ENCODE measurements at regions not wholly inside any gene's neighbourhood (a gene's known extent, or its start where the extent isn't known, plus 50 kb on each side); places are given as distances from the start of the nearest gene placed in this dataset.

DNA sequence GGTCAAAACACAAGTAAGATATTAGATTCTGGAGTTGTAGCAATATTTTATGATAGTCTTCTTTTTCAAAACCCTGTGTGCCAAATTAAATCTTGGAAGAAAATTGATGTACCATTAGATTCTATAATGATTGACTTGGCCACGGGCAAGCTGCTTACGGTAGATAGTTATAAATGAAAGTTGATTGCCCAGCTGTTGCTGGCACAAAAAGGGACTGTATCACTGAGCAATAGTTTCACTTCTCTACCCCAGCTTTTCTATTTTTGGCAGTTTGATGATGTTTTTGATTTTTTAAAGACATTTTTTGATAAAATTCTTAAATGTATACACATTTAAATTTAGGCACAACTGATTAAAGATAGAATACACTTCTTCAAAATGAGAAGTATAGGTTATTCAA, 333.3 kb downstream of the TRAM1L1 start:
- TF ChIP-seq, protein P1, sequence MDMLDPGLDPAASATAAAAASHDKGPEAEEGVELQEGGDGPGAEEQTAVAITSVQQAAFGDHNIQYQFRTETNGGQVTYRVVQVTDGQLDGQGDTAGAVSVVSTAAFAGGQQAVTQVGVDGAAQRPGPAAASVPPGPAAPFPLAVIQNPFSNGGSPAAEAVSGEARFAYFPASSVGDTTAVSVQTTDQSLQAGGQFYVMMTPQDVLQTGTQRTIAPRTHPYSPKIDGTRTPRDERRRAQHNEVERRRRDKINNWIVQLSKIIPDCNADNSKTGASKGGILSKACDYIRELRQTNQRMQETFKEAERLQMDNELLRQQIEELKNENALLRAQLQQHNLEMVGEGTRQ (IDR thresholded peaks at IDR 0.05; ENCODE audit: low read depth, low read length): no peak
- TF ChIP-seq POLR2A (IDR thresholded peaks at IDR 0.05; ENCODE audit: low read depth, low read length) (no peak), CEBPB (IDR thresholded peaks at IDR 0.05; ENCODE audit: low read depth, low read length) (no peak), RCOR1 (IDR thresholded peaks at IDR 0.05; ENCODE audit: insufficient replicate concordance, low read length) (no peak), NFE2L2 (IDR thresholded peaks at IDR 0.05; ENCODE audit: low read depth, low read length) (no peak), RAD21 (IDR thresholded peaks at IDR 0.05; ENCODE audit: low read length) (no peak), MAFK (IDR thresholded peaks at IDR 0.05; ENCODE audit: low read depth, low read length) (no peak), FOS (IDR thresholded peaks at IDR 0.05; ENCODE audit: low read depth, low read length) (no peak), MXI1 (IDR thresholded peaks at IDR 0.05; ENCODE audit: borderline replicate concordance, low read depth, low read length) (no peak), SMC3 (IDR thresholded peaks at IDR 0.05; ENCODE audit: low read depth, low read length) (no peak)
- TF ChIP-seq, protein P2, sequence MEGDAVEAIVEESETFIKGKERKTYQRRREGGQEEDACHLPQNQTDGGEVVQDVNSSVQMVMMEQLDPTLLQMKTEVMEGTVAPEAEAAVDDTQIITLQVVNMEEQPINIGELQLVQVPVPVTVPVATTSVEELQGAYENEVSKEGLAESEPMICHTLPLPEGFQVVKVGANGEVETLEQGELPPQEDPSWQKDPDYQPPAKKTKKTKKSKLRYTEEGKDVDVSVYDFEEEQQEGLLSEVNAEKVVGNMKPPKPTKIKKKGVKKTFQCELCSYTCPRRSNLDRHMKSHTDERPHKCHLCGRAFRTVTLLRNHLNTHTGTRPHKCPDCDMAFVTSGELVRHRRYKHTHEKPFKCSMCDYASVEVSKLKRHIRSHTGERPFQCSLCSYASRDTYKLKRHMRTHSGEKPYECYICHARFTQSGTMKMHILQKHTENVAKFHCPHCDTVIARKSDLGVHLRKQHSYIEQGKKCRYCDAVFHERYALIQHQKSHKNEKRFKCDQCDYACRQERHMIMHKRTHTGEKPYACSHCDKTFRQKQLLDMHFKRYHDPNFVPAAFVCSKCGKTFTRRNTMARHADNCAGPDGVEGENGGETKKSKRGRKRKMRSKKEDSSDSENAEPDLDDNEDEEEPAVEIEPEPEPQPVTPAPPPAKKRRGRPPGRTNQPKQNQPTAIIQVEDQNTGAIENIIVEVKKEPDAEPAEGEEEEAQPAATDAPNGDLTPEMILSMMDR (conservative IDR thresholded peaks at IDR 0.05; ENCODE audit: low read depth, low read length): no peak
- TF ChIP-seq, protein P3, sequence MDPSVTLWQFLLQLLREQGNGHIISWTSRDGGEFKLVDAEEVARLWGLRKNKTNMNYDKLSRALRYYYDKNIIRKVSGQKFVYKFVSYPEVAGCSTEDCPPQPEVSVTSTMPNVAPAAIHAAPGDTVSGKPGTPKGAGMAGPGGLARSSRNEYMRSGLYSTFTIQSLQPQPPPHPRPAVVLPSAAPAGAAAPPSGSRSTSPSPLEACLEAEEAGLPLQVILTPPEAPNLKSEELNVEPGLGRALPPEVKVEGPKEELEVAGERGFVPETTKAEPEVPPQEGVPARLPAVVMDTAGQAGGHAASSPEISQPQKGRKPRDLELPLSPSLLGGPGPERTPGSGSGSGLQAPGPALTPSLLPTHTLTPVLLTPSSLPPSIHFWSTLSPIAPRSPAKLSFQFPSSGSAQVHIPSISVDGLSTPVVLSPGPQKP (IDR thresholded peaks at IDR 0.05; ENCODE audit: borderline replicate concordance, low read depth, low read length): no peak

All from IMR-90 (cell line).